ENCODE measurements at regions not wholly inside any gene's neighbourhood (a gene's known extent, or its start where the extent isn't known, plus 50 kb on each side); places are given as distances from the start of the nearest gene placed in this dataset.

GRCh38 chr22:27588915-27589314 lies 212.6 kb downstream of the MN1 start:
- no peak for TF ChIP-seq CTCF (IDR thresholded peaks at IDR 0.05; ENCODE audit: insufficient read depth, missing control alignments)
- DNase-seq (ENCODE audit: insufficient read length, low spot score) (no peak), FAIRE-seq (no peak)

GRCh38 chr22:27591060-27591459 lies 210.5 kb downstream of the MN1 start:
- FAIRE-seq = no peak
- TF ChIP-seq CTCF (IDR thresholded peaks at IDR 0.05; ENCODE audit: insufficient read depth, missing control alignments) = no peak
- DNase-seq (ENCODE audit: insufficient read length, low spot score) = no peak

DNA sequence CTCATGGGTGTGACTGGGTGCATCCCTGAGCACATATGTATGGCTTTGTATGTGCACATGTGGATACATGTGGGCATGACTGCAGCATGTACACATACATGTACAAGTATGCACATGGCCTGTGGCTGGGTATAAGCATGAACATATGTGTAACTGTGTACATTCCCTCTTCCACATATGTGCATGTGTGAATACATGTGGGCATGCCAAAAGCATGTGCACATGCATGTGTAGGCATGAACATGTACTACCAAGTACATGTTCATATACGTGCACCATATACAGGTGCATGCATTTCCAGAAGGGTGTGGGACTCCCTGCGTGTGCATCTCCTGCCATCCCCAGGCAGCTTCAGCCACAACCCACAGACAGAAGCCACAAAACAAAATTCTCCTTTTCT lies 208.2 kb downstream of the MN1 start:
- TF ChIP-seq CTCF (IDR thresholded peaks at IDR 0.05; ENCODE audit: insufficient read depth, missing control alignments) = no peak
- DNase-seq (ENCODE audit: insufficient read length, low spot score) (no peak), FAIRE-seq (no peak)

DNA sequence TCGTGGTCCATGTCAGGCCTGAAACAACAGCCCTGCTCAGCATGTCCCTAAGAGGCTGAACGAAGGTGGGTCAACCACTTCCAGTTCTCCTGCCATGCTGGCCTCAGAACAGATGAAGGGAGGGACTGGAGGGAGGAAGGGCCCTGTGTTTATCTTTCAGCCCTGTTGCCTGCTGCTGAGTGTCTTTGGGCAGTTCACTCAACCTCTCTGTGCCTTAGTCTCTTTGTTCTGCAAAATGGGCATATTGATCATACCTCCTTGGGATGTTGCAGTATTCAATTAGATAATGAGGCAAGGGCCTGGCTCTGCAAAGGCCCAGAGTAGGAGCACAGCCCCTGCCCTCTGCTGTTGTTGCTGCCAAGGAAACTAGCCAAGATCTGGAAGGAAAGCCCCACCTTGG lies 207.5 kb downstream of the MN1 start:
- TF ChIP-seq CTCF (IDR thresholded peaks at IDR 0.05; ENCODE audit: insufficient read depth, missing control alignments) = no peak
- DNase-seq (ENCODE audit: insufficient read length, low spot score) (no peak), FAIRE-seq (no peak)

DNA sequence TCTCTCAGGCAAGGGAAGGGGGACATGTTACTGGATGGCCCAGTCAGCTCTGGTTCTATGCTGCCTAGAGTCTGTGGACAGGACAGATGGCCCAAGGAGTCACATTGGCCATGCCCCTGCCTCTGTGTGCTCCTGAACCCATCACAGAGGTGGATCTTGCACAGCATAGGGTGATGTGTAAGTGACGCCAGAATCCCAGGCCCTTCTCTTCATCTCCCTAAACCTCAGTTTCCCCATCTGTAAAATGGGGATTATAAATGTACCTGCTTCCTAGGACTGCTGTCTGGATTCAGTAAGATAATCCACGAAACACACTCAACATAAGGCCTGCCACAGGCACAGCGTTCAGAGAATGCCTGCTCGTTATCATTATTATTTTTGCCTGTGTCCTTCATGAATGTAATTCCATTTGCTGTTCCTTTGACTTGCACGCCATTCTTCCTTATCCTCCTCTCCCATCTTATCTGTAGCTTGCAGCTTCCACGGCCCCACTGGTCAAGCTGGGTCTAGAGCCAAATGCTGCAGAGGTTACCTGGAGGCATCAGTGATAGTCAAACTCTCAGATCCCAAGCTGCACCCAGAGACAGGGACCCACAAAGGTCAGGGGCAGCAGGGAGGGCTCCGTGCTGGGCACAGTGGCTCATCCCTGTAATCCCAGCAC lies 207.0 kb downstream of the MN1 start:
- FAIRE-seq (no peak), DNase-seq (ENCODE audit: insufficient read length, low spot score) (no peak)
- TF ChIP-seq CTCF (IDR thresholded peaks at IDR 0.05; ENCODE audit: insufficient read depth, missing control alignments) = no peak

- DNase-seq (ENCODE audit: insufficient read length, low spot score) = no peak
- no peak for TF ChIP-seq CTCF (IDR thresholded peaks at IDR 0.05; ENCODE audit: insufficient read depth, missing control alignments)
- FAIRE-seq = no peak
Measured at GRCh38 chr22:27596133-27596870, 205.3 kb downstream of the MN1 start.

Measured in D721Med (cell line).